B cell (primary cell): ENCODE measurements at regions not wholly inside any gene's neighbourhood (a gene's known extent, or its start where the extent isn't known, plus 50 kb on each side); places are given as distances from the start of the nearest gene placed in this dataset.

Source experiments
- ATAC-seq: fragments of 200-7000 bp; cut with Tn5 transposase; one replicate; pipeline ENCODE4 v1.10.0; 2021; ENCODE audit warnings: low read depth, mild to moderate bottlenecking, moderate number of reproducible peaks, moderate library complexity
- CTCF ChIA-PET: fragments of 350-600 bp; sonication (Branson Sonifier 250); formaldehyde crosslinking; loops from one replicate; lab custom pipeline; 2021; ENCODE audit warnings: antibody characterized with exemption, inconsistent platforms; lab: Charles Lee
- POLR2A ChIA-PET: fragments of 350-600 bp; sonication (Branson Sonifier 250); formaldehyde crosslinking; loops from one replicate; lab custom pipeline; 2021; ENCODE audit warnings: antibody characterized with exemption; lab: Charles Lee
- DNase-seq: peaks from one replicate; pipeline ENCODE4 v3.0.0; 2013
- H2AFZ ChIP-seq: 2 replicates; pipeline ENCODE4 v1.6.1; 2012; ENCODE audit warnings: mild to moderate bottlenecking, low read depth, low read length; ENCODE audit not compliant: insufficient read depth, poor library complexity, severe bottlenecking
- H3K27ac ChIP-seq, 2 donors: 1 replicate in 1 of 2; 2 replicates in 1 of 2; pipeline ENCODE4 v1.5.1; 2012 to 2013; ENCODE audit warnings: low read length in 2 of 2, mild to moderate bottlenecking in 2 of 2, moderate library complexity in 1 of 2
- H3K27me3 ChIP-seq, 4 experiments: fragments of 200-600 bp in 1 of 4; sonication (generic) in 1 of 4; replicated peaks in 1 of 4; 1 replicate in 2 of 4; 2 replicates in 2 of 4; pipeline versions ENCODE4 v1.6.1 to v1.7.0; 2013 to 2016; ENCODE audit warnings: low read length in 3 of 4, mild to moderate bottlenecking in 2 of 4, mixed read lengths in 1 of 4, moderate library complexity in 1 of 4; ENCODE audit not compliant: insufficient read depth in 4 of 4, control insufficient read depth in 3 of 4; ENCODE audit errors: control extremely low read depth in 1 of 4
- H3K36me3 ChIP-seq, 2 experiments: replicated peaks in 1 of 2; 1 replicate in 1 of 2; 2 replicates in 1 of 2; pipeline versions ENCODE4 v1.6.1 to v1.7.1; 2013; ENCODE audit warnings: low read length in 1 of 2; ENCODE audit not compliant: insufficient read depth in 2 of 2, control insufficient read depth in 1 of 2; ENCODE audit errors: control extremely low read depth in 1 of 2, extremely low read depth in 1 of 2
- H3K4me1 ChIP-seq, 2 donors: fragments of 200-600 bp in 1 of 2; sonication (generic) in 1 of 2; 1 replicate in 1 of 2; 2 replicates in 1 of 2; pipeline versions ENCODE4 v1.5.1 to v1.6.1; 2013 to 2017; ENCODE audit warnings: low read length in 2 of 2; ENCODE audit not compliant: control insufficient read depth in 2 of 2, insufficient read depth in 2 of 2
- H3K4me2 ChIP-seq: replicated peaks from 2 replicates; pipeline ENCODE3; 2012; ENCODE audit warnings: mild to moderate bottlenecking, low read depth, low read length; ENCODE audit not compliant: poor library complexity, severe bottlenecking
- H3K4me3 ChIP-seq, 5 experiments: fragments of 200-600 bp in 1 of 5; sonication (generic) in 1 of 5; 1 replicate in 3 of 5; 2 replicates in 2 of 5; pipeline versions ENCODE4 v1.5.1 to v1.7.0; 2011 to 2016; ENCODE audit warnings: low read length in 4 of 5, mild to moderate bottlenecking in 4 of 5, low read depth in 2 of 5, control low read depth in 1 of 5, moderate library complexity in 1 of 5; ENCODE audit not compliant: insufficient read depth in 1 of 5; ENCODE audit errors: control extremely low read depth in 1 of 5, extremely low read depth in 1 of 5
- H3K79me2 ChIP-seq: fragments of 200-600 bp; sonication (generic); one replicate; pipeline ENCODE4 v1.6.0; 2016; ENCODE audit warnings: low read length; ENCODE audit not compliant: control insufficient read depth, insufficient read depth
- H3K9ac ChIP-seq: fragments of 200-600 bp; sonication (generic); 2 replicates; pipeline ENCODE4 v1.6.1; 2017; ENCODE audit warnings: mild to moderate bottlenecking, low read length, moderate library complexity
- H3K9me3 ChIP-seq, 3 donors: one replicate each; pipeline versions ENCODE4 v1.6.1 to v1.7.1; 2013; ENCODE audit warnings: low read length in 2 of 3; ENCODE audit not compliant: control insufficient read depth in 2 of 3, insufficient read depth in 1 of 3; ENCODE audit errors: control extremely low read depth in 1 of 3
- H4K20me1 ChIP-seq: 2 replicates; pipeline ENCODE4 v1.6.0; 2012; ENCODE audit warnings: mild to moderate bottlenecking, low read length; ENCODE audit not compliant: insufficient read depth, control insufficient read depth, poor library complexity, severe bottlenecking
- H3K27ac Mint-ChIP-seq: one replicate; pipeline ENCODE4 v1.8.0; 2021; ENCODE audit warnings: mixed read lengths
- H3K27me3 Mint-ChIP-seq: one replicate; pipeline ENCODE4 v1.8.0; 2021; ENCODE audit warnings: mixed read lengths
- H3K4me1 Mint-ChIP-seq: one replicate; pipeline ENCODE4 v1.8.0; 2021; ENCODE audit warnings: mixed read lengths
- H3K4me3 Mint-ChIP-seq: one replicate; pipeline ENCODE4 v1.8.0; 2021; ENCODE audit warnings: mixed read lengths
- H3K9me3 Mint-ChIP-seq: one replicate; pipeline ENCODE4 v1.8.0; 2022; ENCODE audit warnings: mixed read lengths; ENCODE audit not compliant: insufficient read depth
- CTCF ChIP-seq: fragments of 200-600 bp; IDR thresholded peaks from one replicate; pipeline ENCODE4 v1.8.0; 2022; ENCODE audit warnings: antibody characterized with exemption, mild to moderate bottlenecking
- EZH2 ChIP-seq: IDR thresholded peaks from 2 replicates; pipeline ENCODE4 v1.6.1; 2012; ENCODE audit warnings: borderline replicate concordance, low read depth, mild to moderate bottlenecking, moderate library complexity, low read length; ENCODE audit not compliant: insufficient read depth, poor library complexity, severe bottlenecking
- WGBS: methylation state at CpG from one replicate; pipeline ENCODE4 v1.1.5; 2013; ENCODE audit warnings: missing lambda C conversion rate; ENCODE audit not compliant: insufficient coverage; 5-methylcytosine and 5-hydroxymethylcytosine counted together
- intact Hi-C: fragments of 100-400 bp; cut with micrococcal nuclease; formaldehyde crosslinking; loops from one replicate; pipeline ENCODE4 v1.10.0; 2022

GRCh38 chr1:115475901-115476300 is 137.9 kb upstream of the NGF start:
- H3K4me2 ChIP-seq: no peak overlapping the region
- no peaks in the 10 kb centered on the region for H3K79me2 ChIP-seq
- no peaks in the 10 kb centered on the region for H3K9me3 Mint-ChIP-seq
- H3K9me3 ChIP-seq: peaks cover 0 to 5% (median 0%) of the 10 kb centered on the region in 3 donors
- no peak for ATAC-seq
- H3K9ac ChIP-seq: no peak overlapping the region
- CTCF ChIA-PET: no interaction called here
- H2AFZ ChIP-seq: no peak overlapping the region
- POLR2A ChIA-PET: no interaction called here
- H3K36me3 ChIP-seq: no peaks in the 10 kb centered on the region
- 70% methylated on average over 5 of the region's 5 CpGs for WGBS
- no peaks in the 10 kb centered on the region for H3K4me1 Mint-ChIP-seq
- no peaks in the 10 kb centered on the region for H3K4me1 ChIP-seq
- no peak for DNase-seq
- TF ChIP-seq CTCF (no peak), EZH2 (no peak)
- no peak overlapping the region for H3K4me3 ChIP-seq
- H4K20me1 ChIP-seq: no peaks in the 10 kb centered on the region
- intact Hi-C loops: no loop called here
- peaks cover 14% of the 10 kb centered on the region for H3K27me3 Mint-ChIP-seq
- no peak overlapping the region for H3K27ac ChIP-seq
- H3K4me3 Mint-ChIP-seq: no peak overlapping the region
- H3K27ac Mint-ChIP-seq: no peak overlapping the region
- H3K27me3 ChIP-seq: peaks cover 0 to 4% (median 0%) of the 10 kb centered on the region in 4 experiments

- Histone ChIP-seq H3K4me2 (no peak overlapping the region), H3K9me3 (peaks cover 0 to 5% (median 0%) of the 10 kb centered on the region in 3 donors)
- TF ChIP-seq EZH2: no peak
- no peak for TF ChIP-seq CTCF
Measured at GRCh38 chr1:115475252-115475651, 137.2 kb upstream of the NGF start.

More at GRCh38 chr1:115475252-115475651, 137.2 kb upstream of the NGF start:
- ChIA-PET CTCF (no interaction called here), POLR2A (no interaction called here)
- no peak for DNase-seq
- H3K9ac ChIP-seq: no peak overlapping the region
- H3K4me3 Mint-ChIP-seq: no peak overlapping the region
- intact Hi-C loops: no loop called here
- WGBS: 100% methylated on average over 1 of the region's 2 CpGs
- H3K4me3 ChIP-seq: no peak overlapping the region
- no peaks in the 10 kb centered on the region for H4K20me1 ChIP-seq
- no peaks in the 10 kb centered on the region for H3K4me1 Mint-ChIP-seq
- H3K79me2 ChIP-seq: no peaks in the 10 kb centered on the region
- no peak overlapping the region for H3K27ac Mint-ChIP-seq
- peaks cover 0 to under 1% (median 0%) of the 10 kb centered on the region in 4 experiments for H3K27me3 ChIP-seq
- peaks cover 13% of the 10 kb centered on the region for H3K27me3 Mint-ChIP-seq
- no peak overlapping the region for H2AFZ ChIP-seq
- H3K36me3 ChIP-seq: no peaks in the 10 kb centered on the region
- H3K27ac ChIP-seq: no peak overlapping the region
- H3K4me1 ChIP-seq: no peaks in the 10 kb centered on the region
- ATAC-seq: no peak
- no peaks in the 10 kb centered on the region for H3K9me3 Mint-ChIP-seq
